ENCODE measurements at regions not wholly inside any gene's neighbourhood (a gene's known extent, or its start where the extent isn't known, plus 50 kb on each side); places are given as distances from the start of the nearest gene placed in this dataset.

DNA sequence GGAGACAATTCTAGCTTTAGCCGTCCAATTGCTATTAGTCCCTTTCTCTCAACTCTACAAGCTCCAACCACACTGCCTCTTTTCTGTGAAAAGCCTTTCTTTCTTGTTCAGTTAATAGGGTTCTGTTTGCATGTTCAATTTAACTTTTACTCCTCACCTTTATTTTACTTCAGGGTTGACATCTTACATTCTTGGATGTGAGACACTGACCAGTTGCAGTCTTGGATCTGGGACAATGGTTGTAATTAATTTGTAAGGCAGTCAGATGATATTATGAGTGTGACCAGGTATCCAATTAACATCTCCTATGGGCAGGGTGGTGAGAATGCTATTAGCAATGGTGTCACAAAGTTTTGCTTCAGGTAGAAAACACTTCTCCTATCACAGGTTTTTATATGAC is 774.5 kb downstream of the TLR4 start:
- in situ Hi-C loops (cut with HindIII; ENCODE audit: low pct_ligation_motif_present, low pct_unique_long_range_greater_than_20kb, low sequenced_read_pairs) = no loop called here
- no peak for DNase-seq

DNA sequence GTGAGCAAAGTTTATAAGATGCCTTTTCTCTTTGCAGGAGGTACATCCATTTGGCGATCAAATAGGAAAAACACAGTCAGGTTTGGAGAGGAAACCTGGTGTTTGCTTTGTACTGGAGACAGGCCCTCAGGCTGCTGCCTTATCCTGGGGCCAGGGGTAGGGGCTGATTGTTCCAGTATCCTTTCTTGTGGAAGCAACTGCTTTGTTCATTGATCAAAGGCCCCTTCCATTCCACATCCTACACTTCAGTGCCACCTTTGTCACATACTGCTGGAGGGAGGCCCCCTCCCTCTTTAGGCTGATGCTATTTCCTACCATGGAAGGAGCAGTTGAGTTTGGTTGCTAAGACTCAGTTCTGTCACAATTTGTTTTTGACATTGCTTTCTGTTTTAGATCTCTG is 778.1 kb downstream of the TLR4 start:
- in situ Hi-C loops (cut with HindIII; ENCODE audit: low pct_ligation_motif_present, low pct_unique_long_range_greater_than_20kb, low sequenced_read_pairs) = no loop called here
- DNase-seq = no peak

DNA sequence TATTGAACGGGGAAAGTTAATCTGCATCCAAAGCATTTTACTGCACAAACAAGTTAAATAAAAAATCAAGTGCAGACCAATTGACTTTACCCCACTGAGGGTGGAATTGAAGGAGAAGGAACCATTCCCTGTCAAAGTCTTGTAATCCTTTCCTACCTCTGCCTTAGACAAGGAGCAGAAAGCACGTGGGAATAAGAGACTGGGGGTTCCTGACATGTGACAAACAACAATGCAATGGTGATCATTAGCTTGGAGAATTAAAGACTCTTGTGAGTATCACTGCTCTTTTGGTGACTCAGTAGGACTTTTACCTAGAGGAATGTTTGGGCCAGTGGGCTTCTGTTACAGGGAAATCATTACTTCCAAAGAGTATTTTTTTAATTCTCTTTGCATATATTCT is 779.5 kb downstream of the TLR4 start:
- in situ Hi-C loops (cut with HindIII; ENCODE audit: low pct_ligation_motif_present, low pct_unique_long_range_greater_than_20kb, low sequenced_read_pairs) = no loop called here
- DNase-seq = no peak

DNA sequence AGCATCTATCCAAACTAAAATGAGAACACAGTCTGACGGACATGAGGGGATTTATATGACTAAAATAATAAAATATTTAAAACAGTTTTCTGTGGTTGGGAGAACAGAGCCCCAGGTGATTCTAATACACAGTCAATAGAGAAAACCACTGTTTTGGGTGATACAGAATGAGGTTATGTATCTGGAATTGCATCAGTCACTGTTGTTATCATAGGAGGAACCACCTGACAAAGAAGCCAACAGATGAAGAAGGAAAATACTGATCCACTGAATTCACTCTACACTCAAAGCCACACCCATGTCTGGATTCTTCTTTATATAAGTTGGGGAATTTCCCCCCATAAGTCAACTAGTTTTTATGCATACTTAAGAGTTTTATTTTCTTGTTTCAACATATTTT is 799.0 kb downstream of the TLR4 start:
- no peak for DNase-seq
- in situ Hi-C loops (cut with HindIII; ENCODE audit: low pct_ligation_motif_present, low pct_unique_long_range_greater_than_20kb, low sequenced_read_pairs) = no loop called here

DNA sequence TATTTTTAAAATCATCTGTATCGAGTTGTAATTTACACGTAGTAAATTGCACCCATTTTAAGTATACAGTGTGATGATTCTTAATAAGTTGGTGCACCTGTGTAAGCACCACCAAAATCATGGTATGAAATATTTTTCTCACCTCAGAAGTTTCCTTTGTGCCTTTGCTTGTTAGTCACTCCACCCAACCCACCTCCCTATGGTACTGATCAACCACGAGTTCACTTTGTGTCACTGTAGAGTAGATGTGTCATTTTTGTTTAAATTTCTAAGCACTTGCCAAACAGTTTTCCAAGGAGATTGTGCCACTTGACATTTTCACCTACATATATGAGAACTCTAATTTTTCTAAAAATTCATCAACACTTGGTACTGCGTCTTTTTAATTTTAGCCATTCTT is 806.5 kb downstream of the TLR4 start:
- in situ Hi-C loops (cut with HindIII; ENCODE audit: low pct_ligation_motif_present, low pct_unique_long_range_greater_than_20kb, low sequenced_read_pairs) = no loop called here
- DNase-seq = no peak

DNA sequence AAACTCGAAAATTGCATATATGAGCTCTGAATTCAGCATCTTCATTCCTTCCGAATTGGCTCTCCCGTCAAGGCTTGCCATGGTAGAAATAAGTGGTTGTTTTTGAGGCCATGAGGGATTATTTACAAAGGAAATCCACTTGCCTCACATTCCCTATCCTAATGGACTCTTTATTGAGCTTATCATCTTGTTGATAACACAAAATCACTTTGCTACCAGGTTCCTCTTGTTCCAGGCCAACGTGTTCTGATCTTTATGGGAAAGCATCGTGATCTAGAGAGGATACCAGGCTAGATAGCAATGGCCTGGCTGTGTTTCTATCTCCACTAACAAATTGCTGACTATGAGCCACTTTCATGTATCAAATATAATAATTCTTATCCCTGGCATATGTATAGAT is 811.7 kb downstream of the TLR4 start:
- no peak for DNase-seq
- in situ Hi-C loops (cut with HindIII; ENCODE audit: low pct_ligation_motif_present, low pct_unique_long_range_greater_than_20kb, low sequenced_read_pairs) = no loop called here

DNA sequence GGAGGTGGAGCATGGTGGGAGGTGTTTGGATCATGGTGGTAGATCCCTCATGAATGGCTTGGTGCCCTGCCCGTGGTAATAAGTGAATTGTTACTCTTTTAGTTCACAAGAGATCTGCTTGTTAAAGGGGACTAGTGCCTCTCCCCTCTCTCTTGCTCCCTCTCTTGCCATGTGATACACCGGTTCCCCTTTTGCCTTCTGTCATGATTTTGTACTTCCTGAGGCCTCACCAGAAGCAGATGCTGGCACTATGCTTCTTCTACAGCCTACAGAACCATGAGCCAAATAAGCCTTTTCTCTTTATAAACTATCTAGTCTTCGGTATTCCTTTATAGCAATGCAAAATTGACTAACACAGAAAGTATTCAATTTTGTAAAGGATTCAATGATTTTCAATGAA is 817.1 kb downstream of the TLR4 start:
- no peak for DNase-seq
- in situ Hi-C loops (cut with HindIII; ENCODE audit: low pct_ligation_motif_present, low pct_unique_long_range_greater_than_20kb, low sequenced_read_pairs) = no loop called here

DNA sequence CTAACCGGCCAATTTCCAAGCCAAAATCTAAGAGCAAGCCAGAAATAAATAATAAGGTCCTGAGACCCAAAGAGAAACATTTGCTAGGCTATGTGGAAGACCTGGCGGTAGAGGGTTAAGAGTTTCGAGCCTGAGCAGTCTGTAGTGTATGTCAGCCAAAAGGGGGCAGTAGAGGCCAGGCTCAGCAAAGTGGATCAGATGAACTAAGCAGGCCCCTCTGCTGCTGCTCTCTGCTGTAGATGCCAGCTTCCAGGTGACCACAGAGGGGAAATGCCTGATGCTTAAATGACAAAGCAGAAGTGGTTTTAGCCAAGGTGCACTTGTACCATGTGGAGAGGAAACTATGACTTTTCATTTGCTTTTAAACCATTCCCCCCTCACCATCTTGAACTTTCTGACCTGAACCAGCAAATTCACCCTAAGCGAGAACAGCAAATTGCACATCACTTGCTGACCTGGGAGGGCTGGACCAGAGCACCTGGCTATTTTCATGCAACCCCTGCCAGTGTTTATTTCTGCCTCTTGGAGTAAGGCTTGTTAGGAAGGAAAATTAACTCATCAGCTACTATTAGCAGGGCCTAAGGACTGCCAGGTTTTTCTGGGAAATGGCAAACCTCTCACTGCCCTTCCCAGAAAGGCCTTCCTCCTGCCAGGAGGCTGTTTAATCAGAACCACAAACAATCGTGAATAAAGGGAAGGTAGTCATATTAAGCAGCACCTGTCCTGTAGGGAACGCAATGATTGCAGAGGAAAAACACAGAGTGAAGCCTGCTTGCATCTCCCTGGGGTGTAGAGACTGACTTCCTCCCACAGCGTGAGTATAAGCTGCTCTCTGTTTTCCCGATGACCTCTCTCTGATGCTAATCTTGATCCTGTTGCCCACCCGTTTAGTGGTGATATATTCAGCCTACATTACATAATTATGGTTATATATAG is 818.2 kb downstream of the TLR4 start:
- in situ Hi-C loops (cut with HindIII; ENCODE audit: low pct_ligation_motif_present, low pct_unique_long_range_greater_than_20kb, low sequenced_read_pairs) = no loop called here
- DNase-seq = peak; percentile 65

DNA sequence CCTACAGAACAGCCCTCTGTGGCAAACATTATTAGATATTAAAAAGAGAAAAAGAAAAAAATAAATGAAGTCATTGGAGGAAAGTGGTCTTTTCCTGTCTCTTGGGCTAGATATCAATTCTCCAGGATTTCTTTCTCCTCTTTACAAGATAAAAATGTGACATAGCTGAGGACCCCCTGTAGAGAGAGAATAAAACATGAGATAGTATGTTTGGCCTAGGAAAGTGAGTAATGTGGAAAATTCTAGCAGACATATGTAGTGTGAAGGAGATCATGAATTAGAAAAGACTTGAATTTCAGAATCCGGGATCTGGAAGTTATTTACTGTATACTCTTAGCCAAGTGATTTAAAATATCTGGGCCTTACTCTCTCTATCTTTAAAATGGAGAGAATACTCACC is 823.1 kb downstream of the TLR4 start:
- DNase-seq = no peak
- in situ Hi-C loops (cut with HindIII; ENCODE audit: low pct_ligation_motif_present, low pct_unique_long_range_greater_than_20kb, low sequenced_read_pairs) = no loop called here

DNA sequence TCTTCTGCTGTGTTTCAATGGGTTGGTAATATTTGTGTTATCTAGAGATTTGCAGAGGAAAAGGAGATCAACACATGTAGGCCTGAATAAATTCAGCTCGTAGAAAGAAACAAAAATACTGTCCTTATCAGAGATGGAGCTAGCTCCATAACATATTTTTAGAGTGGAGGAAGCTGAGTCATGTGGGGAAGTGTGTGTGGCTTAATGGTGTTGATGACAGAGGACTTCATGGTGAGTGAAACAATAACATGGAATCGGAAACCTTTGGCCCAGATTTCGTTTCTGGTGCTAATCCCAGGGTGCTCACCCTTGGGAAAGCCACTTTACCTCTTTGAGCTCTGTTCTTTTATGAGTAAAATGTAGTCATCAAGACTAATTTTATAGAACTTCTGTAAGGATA is 825.0 kb downstream of the TLR4 start:
- in situ Hi-C loops (cut with HindIII; ENCODE audit: low pct_ligation_motif_present, low pct_unique_long_range_greater_than_20kb, low sequenced_read_pairs) = no loop called here
- DNase-seq = no peak

DNA sequence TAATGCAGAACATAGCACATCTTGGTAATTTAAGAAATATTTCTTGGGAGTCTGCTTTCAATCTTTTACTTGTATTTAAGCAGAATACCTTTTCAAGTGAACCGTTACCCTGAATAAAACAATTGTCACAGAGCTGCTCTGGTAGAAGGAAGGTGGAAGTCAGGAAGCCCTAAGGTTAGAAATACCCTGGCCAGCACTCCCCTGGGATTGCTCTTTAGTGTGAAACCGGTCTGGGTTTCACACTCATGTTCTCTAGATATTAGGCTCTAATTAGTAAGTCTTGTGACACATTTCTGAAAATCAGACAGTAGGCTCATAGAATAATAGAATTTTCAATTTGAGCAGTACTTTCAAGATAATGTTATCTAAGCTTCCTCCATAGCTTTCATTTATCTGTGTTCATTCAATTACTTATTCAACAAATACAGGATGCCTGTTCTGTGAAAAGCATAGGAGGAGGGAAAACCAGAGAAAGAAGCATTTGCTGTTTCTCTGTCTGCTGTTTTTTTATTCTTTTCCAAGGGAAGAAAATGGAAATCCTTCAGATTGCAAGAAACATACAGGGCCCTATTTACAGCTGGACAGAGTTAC is 825.5 kb downstream of the TLR4 start:
- in situ Hi-C loops (cut with HindIII; ENCODE audit: low pct_ligation_motif_present, low pct_unique_long_range_greater_than_20kb, low sequenced_read_pairs) = no loop called here
- no peak for DNase-seq

DNA sequence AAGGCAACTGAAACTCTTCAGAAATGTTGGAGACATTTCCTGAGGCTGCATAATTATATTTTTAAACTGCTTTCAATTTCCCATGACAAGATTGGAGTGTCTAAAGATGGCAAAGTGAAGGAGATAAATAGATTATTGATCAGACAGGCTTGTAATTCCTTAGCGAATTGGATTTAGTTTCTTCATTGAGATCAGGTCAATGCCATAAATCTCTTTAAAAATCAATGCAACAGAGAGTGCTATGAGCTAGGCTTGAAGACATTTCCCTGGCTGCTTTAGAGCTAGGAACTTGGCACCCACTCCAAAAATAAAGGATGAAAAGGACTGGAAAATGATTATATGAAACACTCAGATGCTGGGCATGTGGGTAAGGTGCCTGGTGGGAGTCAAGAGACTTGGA is 828.4 kb downstream of the TLR4 start:
- in situ Hi-C loops (cut with HindIII; ENCODE audit: low pct_ligation_motif_present, low pct_unique_long_range_greater_than_20kb, low sequenced_read_pairs) = no loop called here
- no peak for DNase-seq

DNA sequence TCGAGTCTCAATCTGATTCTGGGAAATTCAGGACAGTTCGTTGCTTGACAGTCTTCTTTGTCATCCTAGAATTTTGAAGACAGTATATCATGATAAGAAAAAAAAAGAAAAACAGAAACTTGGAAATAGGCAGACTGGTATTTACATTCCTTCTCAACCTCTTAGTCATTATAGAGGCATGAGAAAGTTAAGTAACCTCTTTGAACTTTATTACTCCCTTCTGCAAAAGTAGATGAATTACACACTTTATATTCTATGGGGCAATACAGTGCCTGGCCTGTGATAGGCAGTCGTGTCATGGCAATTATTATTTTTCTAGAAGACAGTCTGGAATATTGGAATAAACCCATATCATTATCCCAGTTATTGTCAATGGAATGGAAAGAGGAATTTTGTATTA is 828.9 kb downstream of the TLR4 start:
- no peak for DNase-seq
- in situ Hi-C loops (cut with HindIII; ENCODE audit: low pct_ligation_motif_present, low pct_unique_long_range_greater_than_20kb, low sequenced_read_pairs) = no loop called here

DNA sequence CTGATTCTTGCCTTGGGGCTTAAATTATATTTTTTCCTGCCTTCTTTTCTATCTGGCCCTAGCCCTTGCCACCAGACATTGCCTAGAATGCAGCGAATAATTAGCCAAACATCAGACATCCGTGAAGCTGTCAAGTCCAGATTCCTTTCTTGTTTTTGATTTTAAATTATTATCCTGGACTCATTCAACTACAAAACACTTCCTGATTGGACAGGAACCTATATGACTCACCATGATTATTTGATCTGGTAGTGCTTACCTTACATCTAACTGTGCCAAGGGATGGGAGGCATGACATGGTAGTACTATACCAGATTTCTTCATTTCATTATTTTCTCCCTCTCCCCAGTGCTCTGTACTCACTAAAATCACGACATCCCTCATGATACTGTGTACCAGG is 829.6 kb downstream of the TLR4 start:
- DNase-seq = no peak
- in situ Hi-C loops (cut with HindIII; ENCODE audit: low pct_ligation_motif_present, low pct_unique_long_range_greater_than_20kb, low sequenced_read_pairs) = no loop called here

DNA sequence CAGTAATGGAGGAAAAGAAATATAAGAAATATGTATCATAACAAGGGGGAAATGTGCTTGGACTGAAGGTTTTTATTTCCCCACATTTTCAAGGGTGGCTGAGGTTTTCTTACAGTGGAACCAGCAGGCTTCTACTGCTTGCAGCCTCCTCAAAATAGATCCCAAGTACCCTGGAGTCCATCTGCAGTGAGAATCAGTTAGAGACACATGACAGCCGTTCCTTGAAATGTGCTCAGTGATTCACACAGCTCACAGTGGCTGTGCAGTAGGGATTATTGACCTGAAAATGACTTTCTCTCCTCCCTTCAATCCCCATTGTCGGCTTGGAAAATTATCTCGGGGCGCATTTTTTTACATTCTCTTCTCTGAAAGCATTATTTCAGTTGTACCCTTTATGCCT is 832.0 kb downstream of the TLR4 start:
- in situ Hi-C loops (cut with HindIII; ENCODE audit: low pct_ligation_motif_present, low pct_unique_long_range_greater_than_20kb, low sequenced_read_pairs) = no loop called here
- no peak for DNase-seq

DNA sequence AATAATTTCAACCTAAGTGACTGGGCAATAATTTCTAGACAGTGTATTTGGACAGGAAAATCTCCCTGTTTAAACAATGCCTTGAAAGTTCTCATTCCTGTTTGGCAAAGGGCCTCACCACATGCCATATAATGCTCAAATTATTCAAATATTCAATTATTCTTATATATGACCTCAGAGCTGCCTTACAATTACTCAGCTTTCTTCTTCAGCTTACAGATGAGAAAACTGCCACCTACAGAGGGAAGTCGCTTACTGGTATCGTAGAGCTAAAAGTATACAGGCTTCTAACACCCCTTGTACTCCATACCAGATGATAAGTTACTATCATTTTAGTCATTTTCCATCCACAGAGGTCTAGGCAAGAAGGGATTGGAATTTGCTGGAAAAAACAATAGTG is 830.3 kb downstream of the BRINP1 start:
- in situ Hi-C loops (cut with HindIII; ENCODE audit: low pct_ligation_motif_present, low pct_unique_long_range_greater_than_20kb, low sequenced_read_pairs) = no loop called here

DNA sequence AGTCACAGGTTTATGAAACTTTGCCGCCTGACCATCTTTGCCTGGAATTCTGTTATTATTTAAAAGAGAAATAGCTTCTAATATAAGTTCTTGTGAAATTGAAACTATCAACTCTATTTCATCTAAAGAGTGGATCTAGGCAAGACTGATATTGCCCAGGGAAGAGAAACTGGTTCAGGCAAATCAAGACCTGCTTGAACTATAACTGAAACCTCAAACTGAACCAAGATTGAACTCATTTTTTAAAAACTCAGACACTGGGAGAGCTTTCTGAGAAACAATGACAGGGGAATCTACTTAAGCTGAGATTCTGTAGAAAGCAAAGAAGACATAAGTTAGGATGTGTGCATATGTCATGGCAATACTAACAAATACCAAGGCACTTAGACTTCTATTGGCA is 815.8 kb downstream of the BRINP1 start:
- DNase-seq = no peak
- in situ Hi-C loops (cut with HindIII; ENCODE audit: low pct_ligation_motif_present, low pct_unique_long_range_greater_than_20kb, low sequenced_read_pairs) = no loop called here

More for the DNA sequence above, 830.3 kb downstream of the BRINP1 start:
- no peak for DNase-seq

DNA sequence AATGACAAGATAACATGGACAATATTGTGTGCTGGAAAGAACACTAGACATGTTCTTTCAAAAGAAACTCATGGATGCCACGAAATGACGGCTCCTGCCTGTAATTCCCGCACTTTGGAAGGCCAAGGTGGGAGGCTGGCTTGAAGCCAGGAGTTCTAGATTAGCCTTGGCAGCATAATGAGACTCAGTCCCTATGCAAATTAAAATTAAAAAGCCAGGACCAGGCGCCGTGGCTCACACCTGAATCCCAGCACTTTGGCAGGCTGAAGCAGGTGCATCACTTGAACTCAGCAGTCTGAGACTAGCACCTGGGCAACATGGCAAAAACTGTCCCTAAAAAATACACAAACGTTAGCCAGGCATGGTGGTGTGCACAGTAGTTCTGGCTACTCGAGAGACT is 814.2 kb downstream of the BRINP1 start:
- in situ Hi-C loops (cut with HindIII; ENCODE audit: low pct_ligation_motif_present, low pct_unique_long_range_greater_than_20kb, low sequenced_read_pairs) = no loop called here
- no peak for DNase-seq

DNA sequence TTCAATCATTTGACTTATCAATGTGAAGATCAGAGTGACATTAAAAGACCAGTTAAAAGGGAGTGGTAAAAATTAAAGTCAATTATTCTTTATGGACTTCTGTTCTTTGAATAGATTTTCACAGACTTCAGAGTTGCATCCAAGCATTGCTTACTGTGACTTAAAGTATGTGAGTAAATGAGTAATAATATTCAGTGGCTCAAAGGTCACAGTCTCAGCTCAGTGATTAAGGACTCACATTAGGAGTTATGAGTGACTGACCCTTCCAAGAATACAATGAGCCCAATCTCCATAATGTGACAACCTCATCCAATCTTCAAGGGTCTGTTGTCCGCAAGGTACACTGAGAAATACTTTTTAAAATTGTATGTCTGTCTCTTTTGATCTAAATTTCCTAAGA is 811.2 kb downstream of the BRINP1 start:
- DNase-seq = peak; percentile 61
- in situ Hi-C loops (cut with HindIII; ENCODE audit: low pct_ligation_motif_present, low pct_unique_long_range_greater_than_20kb, low sequenced_read_pairs) = no loop called here

DNA sequence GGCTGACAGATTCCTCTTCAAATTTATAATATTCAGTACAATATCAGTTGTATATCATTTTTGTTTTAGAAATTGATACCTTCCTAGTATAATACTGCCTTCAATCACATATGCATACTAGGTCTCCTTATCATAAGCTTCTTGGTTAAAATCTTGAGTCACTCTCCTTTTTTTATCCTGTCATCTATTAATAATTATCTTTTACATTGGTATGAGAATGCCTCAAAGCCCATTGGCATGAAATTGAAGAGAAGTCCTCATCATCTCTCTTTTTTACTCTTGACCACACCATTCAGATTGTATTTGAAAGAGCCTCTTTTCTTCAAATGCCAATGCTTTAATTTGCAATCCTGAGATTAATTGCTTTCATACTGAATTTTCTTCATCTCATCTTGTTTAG is 810.3 kb downstream of the BRINP1 start:
- in situ Hi-C loops (cut with HindIII; ENCODE audit: low pct_ligation_motif_present, low pct_unique_long_range_greater_than_20kb, low sequenced_read_pairs) = no loop called here
- peak; percentile 76 for DNase-seq
